GM23338 (cell line): ENCODE measurements at regions not wholly inside any gene's neighbourhood (a gene's known extent, or its start where the extent isn't known, plus 50 kb on each side); places are given as distances from the start of the nearest gene placed in this dataset.

ENCODE experiments used
- CREB1 ChIP-seq: fragments of 250-450 bp; sonication (Bioruptor Pico); IDR thresholded peaks from 2 replicates; pipeline ENCODE4 v1.5.0; 2020; ENCODE audit warnings: low read depth, mild to moderate bottlenecking, moderate library complexity
- EZH2phosphoT487 ChIP-seq: fragments of 200-600 bp; sonication (generic); IDR thresholded peaks from one replicate; pipeline ENCODE4 v1.8.1; 2018; ENCODE audit warnings: antibody characterized with exemption; ENCODE audit not compliant: unreplicated experiment
- JUNB ChIP-seq: IDR thresholded peaks from one replicate; pipeline ENCODE4 v1.6.1; 2016; ENCODE audit warnings: antibody characterized with exemption; ENCODE audit not compliant: unreplicated experiment
- POLR2AphosphoS5 ChIP-seq: IDR thresholded peaks from 2 replicates; pipeline ENCODE4 v1.6.1; 2016; ENCODE audit warnings: antibody characterized with exemption, low read depth
- TF ChIP-seq, protein P1 (sequence below), 2 experiments: fragments of 200-600 bp in 1 of 2; sonication (generic) in 1 of 2; conservative IDR thresholded peaks; 2 replicates each; pipeline versions ENCODE4 v1.5.1 to v1.6.1; 2016 to 2017; ENCODE audit warnings: antibody characterized with exemption in 2 of 2, low read depth in 2 of 2, mild to moderate bottlenecking in 2 of 2, moderate library complexity in 1 of 2
- TF ChIP-seq, protein P2 (sequence below): IDR thresholded peaks from one replicate; pipeline ENCODE4 v1.6.1; 2018; ENCODE audit warnings: antibody characterized with exemption; ENCODE audit not compliant: unreplicated experiment
- TF ChIP-seq, protein P3 (sequence below): fragments of 250-450 bp; sonication (Bioruptor Pico); IDR thresholded peaks from 2 replicates; pipeline ENCODE4 v1.5.0; 2020; ENCODE audit warnings: mild to moderate bottlenecking, moderate library complexity

DNA sequence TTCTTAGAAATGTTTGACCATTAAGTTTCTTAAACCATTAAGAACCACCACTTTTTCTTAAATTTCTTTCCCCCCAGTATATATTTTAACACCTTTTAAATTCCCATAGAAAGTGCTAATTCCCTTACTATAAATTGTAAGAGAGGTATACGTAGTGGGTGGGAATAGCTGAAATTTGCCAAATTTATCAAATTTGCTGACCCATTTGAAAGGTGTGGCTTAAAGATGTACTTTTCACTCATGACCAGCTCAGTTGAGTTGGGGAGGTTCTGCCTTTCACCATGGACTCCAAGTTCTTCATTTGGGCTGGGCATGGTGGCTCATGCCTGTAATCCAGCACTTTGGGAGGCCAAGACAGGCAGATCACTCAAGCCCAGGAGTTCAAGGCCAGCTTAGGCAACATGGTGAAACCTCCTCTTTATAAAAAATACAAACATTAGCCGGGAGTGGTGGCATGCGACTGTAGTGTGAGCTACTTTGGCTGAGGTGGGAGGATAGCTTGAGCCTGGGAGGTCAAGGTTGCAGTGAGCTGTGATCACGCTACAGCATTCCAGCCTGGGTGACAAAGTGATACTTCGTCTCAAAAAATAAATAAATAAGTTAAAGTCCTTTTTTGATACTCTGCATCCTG is 133.2 kb downstream of the MRPL57 start:
- TF ChIP-seq, protein P1, sequence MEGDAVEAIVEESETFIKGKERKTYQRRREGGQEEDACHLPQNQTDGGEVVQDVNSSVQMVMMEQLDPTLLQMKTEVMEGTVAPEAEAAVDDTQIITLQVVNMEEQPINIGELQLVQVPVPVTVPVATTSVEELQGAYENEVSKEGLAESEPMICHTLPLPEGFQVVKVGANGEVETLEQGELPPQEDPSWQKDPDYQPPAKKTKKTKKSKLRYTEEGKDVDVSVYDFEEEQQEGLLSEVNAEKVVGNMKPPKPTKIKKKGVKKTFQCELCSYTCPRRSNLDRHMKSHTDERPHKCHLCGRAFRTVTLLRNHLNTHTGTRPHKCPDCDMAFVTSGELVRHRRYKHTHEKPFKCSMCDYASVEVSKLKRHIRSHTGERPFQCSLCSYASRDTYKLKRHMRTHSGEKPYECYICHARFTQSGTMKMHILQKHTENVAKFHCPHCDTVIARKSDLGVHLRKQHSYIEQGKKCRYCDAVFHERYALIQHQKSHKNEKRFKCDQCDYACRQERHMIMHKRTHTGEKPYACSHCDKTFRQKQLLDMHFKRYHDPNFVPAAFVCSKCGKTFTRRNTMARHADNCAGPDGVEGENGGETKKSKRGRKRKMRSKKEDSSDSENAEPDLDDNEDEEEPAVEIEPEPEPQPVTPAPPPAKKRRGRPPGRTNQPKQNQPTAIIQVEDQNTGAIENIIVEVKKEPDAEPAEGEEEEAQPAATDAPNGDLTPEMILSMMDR (conservative IDR thresholded peaks at IDR 0.05; ENCODE audit: low read depth in 2 of 2): no peak
- TF ChIP-seq EZH2phosphoT487 (no peak), JUNB (no peak), CREB1 (CRISPR knock-in tag) (no peak), POLR2AphosphoS5 (no peak)
- TF ChIP-seq, protein P2, sequence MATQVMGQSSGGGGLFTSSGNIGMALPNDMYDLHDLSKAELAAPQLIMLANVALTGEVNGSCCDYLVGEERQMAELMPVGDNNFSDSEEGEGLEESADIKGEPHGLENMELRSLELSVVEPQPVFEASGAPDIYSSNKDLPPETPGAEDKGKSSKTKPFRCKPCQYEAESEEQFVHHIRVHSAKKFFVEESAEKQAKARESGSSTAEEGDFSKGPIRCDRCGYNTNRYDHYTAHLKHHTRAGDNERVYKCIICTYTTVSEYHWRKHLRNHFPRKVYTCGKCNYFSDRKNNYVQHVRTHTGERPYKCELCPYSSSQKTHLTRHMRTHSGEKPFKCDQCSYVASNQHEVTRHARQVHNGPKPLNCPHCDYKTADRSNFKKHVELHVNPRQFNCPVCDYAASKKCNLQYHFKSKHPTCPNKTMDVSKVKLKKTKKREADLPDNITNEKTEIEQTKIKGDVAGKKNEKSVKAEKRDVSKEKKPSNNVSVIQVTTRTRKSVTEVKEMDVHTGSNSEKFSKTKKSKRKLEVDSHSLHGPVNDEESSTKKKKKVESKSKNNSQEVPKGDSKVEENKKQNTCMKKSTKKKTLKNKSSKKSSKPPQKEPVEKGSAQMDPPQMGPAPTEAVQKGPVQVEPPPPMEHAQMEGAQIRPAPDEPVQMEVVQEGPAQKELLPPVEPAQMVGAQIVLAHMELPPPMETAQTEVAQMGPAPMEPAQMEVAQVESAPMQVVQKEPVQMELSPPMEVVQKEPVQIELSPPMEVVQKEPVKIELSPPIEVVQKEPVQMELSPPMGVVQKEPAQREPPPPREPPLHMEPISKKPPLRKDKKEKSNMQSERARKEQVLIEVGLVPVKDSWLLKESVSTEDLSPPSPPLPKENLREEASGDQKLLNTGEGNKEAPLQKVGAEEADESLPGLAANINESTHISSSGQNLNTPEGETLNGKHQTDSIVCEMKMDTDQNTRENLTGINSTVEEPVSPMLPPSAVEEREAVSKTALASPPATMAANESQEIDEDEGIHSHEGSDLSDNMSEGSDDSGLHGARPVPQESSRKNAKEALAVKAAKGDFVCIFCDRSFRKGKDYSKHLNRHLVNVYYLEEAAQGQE: no peak
- TF ChIP-seq, protein P3, sequence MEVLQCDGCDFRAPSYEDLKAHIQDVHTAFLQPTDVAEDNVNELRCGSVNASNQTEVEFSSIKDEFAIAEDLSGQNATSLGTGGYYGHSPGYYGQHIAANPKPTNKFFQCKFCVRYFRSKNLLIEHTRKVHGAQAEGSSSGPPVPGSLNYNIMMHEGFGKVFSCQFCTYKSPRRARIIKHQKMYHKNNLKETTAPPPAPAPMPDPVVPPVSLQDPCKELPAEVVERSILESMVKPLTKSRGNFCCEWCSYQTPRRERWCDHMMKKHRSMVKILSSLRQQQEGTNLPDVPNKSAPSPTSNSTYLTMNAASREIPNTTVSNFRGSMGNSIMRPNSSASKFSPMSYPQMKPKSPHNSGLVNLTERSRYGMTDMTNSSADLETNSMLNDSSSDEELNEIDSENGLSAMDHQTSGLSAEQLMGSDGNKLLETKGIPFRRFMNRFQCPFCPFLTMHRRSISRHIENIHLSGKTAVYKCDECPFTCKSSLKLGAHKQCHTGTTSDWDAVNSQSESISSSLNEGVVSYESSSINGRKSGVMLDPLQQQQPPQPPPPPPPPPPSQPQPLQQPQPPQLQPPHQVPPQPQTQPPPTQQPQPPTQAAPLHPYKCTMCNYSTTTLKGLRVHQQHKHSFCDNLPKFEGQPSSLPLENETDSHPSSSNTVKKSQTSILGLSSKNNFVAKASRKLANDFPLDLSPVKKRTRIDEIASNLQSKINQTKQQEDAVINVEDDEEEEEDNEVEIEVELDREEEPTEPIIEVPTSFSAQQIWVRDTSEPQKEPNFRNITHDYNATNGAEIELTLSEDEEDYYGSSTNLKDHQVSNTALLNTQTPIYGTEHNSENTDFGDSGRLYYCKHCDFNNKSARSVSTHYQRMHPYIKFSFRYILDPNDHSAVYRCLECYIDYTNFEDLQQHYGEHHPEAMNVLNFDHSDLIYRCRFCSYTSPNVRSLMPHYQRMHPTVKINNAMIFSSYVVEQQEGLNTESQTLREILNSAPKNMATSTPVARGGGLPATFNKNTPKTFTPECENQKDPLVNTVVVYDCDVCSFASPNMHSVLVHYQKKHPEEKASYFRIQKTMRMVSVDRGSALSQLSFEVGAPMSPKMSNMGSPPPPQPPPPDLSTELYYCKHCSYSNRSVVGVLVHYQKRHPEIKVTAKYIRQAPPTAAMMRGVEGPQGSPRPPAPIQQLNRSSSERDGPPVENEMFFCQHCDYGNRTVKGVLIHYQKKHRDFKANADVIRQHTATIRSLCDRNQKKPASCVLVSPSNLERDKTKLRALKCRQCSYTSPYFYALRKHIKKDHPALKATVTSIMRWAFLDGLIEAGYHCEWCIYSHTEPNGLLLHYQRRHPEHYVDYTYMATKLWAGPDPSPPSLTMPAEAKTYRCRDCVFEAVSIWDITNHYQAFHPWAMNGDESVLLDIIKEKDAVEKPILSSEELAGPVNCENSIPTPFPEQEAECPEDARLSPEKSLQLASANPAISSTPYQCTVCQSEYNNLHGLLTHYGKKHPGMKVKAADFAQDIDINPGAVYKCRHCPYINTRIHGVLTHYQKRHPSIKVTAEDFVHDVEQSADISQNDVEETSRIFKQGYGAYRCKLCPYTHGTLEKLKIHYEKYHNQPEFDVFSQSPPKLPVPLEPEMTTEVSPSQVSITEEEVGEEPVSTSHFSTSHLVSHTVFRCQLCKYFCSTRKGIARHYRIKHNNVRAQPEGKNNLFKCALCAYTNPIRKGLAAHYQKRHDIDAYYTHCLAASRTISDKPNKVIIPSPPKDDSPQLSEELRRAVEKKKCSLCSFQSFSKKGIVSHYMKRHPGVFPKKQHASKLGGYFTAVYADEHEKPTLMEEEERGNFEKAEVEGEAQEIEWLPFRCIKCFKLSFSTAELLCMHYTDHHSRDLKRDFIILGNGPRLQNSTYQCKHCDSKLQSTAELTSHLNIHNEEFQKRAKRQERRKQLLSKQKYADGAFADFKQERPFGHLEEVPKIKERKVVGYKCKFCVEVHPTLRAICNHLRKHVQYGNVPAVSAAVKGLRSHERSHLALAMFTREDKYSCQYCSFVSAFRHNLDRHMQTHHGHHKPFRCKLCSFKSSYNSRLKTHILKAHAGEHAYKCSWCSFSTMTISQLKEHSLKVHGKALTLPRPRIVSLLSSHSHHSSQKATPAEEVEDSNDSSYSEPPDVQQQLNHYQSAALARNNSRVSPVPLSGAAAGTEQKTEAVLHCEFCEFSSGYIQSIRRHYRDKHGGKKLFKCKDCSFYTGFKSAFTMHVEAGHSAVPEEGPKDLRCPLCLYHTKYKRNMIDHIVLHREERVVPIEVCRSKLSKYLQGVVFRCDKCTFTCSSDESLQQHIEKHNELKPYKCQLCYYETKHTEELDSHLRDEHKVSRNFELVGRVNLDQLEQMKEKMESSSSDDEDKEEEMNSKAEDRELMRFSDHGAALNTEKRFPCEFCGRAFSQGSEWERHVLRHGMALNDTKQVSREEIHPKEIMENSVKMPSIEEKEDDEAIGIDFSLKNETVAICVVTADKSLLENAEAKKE: no peak
